KMS-11 (cell line): ENCODE measurements at regions not wholly inside any gene's neighbourhood (a gene's known extent, or its start where the extent isn't known, plus 50 kb on each side); places are given as distances from the start of the nearest gene placed in this dataset.

Source experiments
- H2AFZ ChIP-seq: fragments of 200-600 bp; sonication (generic); 2 replicates; pipeline ENCODE4 v1.6.1; 2016; ENCODE audit warnings: antibody characterized with exemption, mixed run types, low read depth
- H3K27ac ChIP-seq: fragments of 200-600 bp; sonication (generic); 2 replicates; pipeline ENCODE4 v1.6.1; 2016; ENCODE audit warnings: mild to moderate bottlenecking, mixed run types
- H3K27me3 ChIP-seq: fragments of 200-600 bp; sonication (generic); 2 replicates; pipeline ENCODE4 v1.6.1; 2017; ENCODE audit warnings: mild to moderate bottlenecking, low read depth, mixed run types, moderate library complexity; ENCODE audit not compliant: insufficient read depth
- H3K36me3 ChIP-seq: fragments of 200-600 bp; sonication (generic); 2 replicates; pipeline ENCODE4 v1.6.1; 2017; ENCODE audit warnings: mild to moderate bottlenecking, mixed run types; ENCODE audit not compliant: insufficient read depth
- H3K4me1 ChIP-seq: fragments of 200-600 bp; sonication (generic); 2 replicates; pipeline ENCODE4 v1.6.1; 2016; ENCODE audit warnings: mild to moderate bottlenecking, low read depth, mixed run types; ENCODE audit not compliant: poor library complexity, severe bottlenecking
- H3K4me2 ChIP-seq: fragments of 200-600 bp; sonication (generic); 2 replicates; pipeline ENCODE4 v1.7.0; 2016; ENCODE audit warnings: mild to moderate bottlenecking, mixed run types
- H3K4me3 ChIP-seq: fragments of 200-600 bp; sonication (generic); IDR thresholded peaks from 2 replicates; pipeline ENCODE4 v1.6.1; 2017; ENCODE audit warnings: low read depth, low read length, mixed read lengths; ENCODE audit not compliant: insufficient read depth
- H3K79me2 ChIP-seq: fragments of 200-600 bp; sonication (generic); 2 replicates; pipeline ENCODE4 v1.6.1; 2016; ENCODE audit warnings: low read depth, mixed run types; ENCODE audit not compliant: insufficient read depth
- H3K9ac ChIP-seq: fragments of 200-600 bp; sonication (generic); 2 replicates; pipeline ENCODE4 v1.6.1; 2016; ENCODE audit warnings: mild to moderate bottlenecking, mixed run types
- H4K20me1 ChIP-seq: fragments of 200-600 bp; sonication (generic); 2 replicates; pipeline ENCODE4 v1.6.1; 2016; ENCODE audit warnings: mild to moderate bottlenecking, mixed run types; ENCODE audit not compliant: insufficient read depth
- CTCF ChIP-seq: fragments of 200-600 bp; sonication (generic); conservative IDR thresholded peaks from 2 replicates; pipeline ENCODE4 v1.6.1; 2017; ENCODE audit warnings: low read depth, mild to moderate bottlenecking, antibody characterized with exemption, low read length, moderate library complexity, mixed read lengths

GRCh38 chr10:30190577-30191552 is 131.5 kb upstream of the JCAD start:
- Histone ChIP-seq H4K20me1 (no peaks in the 10 kb centered on the region), H3K4me2 (no peak overlapping the region), H3K27me3 (no peaks in the 10 kb centered on the region), H3K79me2 (no peaks in the 10 kb centered on the region), H3K9ac (no peak overlapping the region), H3K4me1 (no peaks in the 10 kb centered on the region), H2AFZ (no peak overlapping the region), H3K36me3 (no peaks in the 10 kb centered on the region), H3K27ac (no peak overlapping the region), H3K4me3 (no peak overlapping the region)
- no peak for TF ChIP-seq CTCF

DNA sequence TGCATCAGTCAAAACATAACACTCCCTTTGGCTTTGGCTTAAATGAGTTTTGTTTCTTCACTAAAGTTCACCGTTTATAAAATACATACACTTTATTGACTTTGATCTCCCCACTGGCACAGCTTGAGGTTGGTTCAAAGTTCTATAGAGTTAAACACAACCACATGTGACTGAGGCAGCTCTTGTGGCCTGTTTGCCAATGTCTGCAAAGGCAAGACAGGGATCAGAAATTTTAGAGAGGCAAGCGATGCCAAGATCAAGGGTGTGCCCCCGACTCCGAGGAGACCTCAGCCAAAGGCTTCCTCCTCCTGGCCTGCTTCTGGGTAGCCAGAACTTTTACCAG is 129.8 kb upstream of the JCAD start:
- no peak for TF ChIP-seq CTCF
- no peaks in the 10 kb centered on the region for H3K27me3 ChIP-seq
- H4K20me1 ChIP-seq = no peaks in the 10 kb centered on the region
- no peak overlapping the region for H2AFZ ChIP-seq
- H3K4me1 ChIP-seq = no peaks in the 10 kb centered on the region
- H3K4me3 ChIP-seq = no peak overlapping the region
- H3K9ac ChIP-seq = no peak overlapping the region
- no peaks in the 10 kb centered on the region for H3K36me3 ChIP-seq
- H3K27ac ChIP-seq = no peak overlapping the region
- H3K79me2 ChIP-seq = no peaks in the 10 kb centered on the region
- H3K4me2 ChIP-seq = no peak overlapping the region

- H3K27ac ChIP-seq = no peak overlapping the region
- no peaks in the 10 kb centered on the region for H3K27me3 ChIP-seq
- H3K4me1 ChIP-seq = no peaks in the 10 kb centered on the region
- no peaks in the 10 kb centered on the region for H3K79me2 ChIP-seq
- H2AFZ ChIP-seq = no peak overlapping the region
- no peak for TF ChIP-seq CTCF
- no peak overlapping the region for H3K9ac ChIP-seq
- H3K36me3 ChIP-seq = no peaks in the 10 kb centered on the region
- no peak overlapping the region for H3K4me2 ChIP-seq
- no peak overlapping the region for H3K4me3 ChIP-seq
- H4K20me1 ChIP-seq = no peaks in the 10 kb centered on the region
Measured at GRCh38 chr10:30188556-30189237, 129.3 kb upstream of the JCAD start.

DNA sequence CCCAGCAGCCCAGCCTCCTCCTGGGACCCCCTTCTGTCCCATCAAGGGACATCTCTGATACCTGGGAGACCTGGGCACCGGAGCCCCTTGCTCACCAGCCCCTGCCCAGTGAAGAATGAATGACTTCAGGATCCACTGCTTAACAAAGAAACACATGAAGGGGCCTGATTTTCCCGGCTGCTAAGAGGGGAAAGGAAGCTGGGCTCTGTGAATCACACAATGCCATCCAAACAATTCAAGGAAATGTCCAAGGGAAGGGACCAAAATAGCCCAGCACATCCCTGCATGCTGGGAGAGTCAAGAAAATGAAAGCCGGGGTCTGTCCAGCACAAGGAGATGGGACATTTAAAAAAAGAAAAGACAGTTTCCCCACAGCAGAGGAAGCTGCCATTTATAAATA is 128.7 kb upstream of the JCAD start:
- no peaks in the 10 kb centered on the region for H4K20me1 ChIP-seq
- H3K4me1 ChIP-seq = no peaks in the 10 kb centered on the region
- no peak for TF ChIP-seq CTCF
- H2AFZ ChIP-seq = no peak overlapping the region
- H3K9ac ChIP-seq = no peak overlapping the region
- H3K36me3 ChIP-seq = no peaks in the 10 kb centered on the region
- no peaks in the 10 kb centered on the region for H3K79me2 ChIP-seq
- no peak overlapping the region for H3K4me2 ChIP-seq
- H3K4me3 ChIP-seq = no peak overlapping the region
- H3K27ac ChIP-seq = no peak overlapping the region
- no peaks in the 10 kb centered on the region for H3K27me3 ChIP-seq
